Left lung (tissue), 4 donors: ENCODE measurements at regions not wholly inside any gene's neighbourhood (a gene's known extent, or its start where the extent isn't known, plus 50 kb on each side); places are given as distances from the start of the nearest gene placed in this dataset.

Experiments used
- ATAC-seq: fragments of 200-7000 bp; cut with Tn5 transposase; one replicate; pipeline ENCODE4 v1.9.1; 2020; ENCODE audit warnings: moderate library complexity
- DNase-seq, 4 donors: peaks; one replicate each; pipeline ENCODE4 v3.0.0-alpha.2; 2013 to 2020
- H3K27ac ChIP-seq, 2 donors: fragments of 200-600 bp; sonication (generic) in 1 of 2; one replicate each; pipeline versions ENCODE4 v1.5.0 to v1.8.0; 2020 to 2021
- H3K27me3 ChIP-seq, 2 donors: fragments of 200-600 bp; sonication (generic) in 1 of 2; one replicate each; pipeline versions ENCODE4 v1.5.0 to v1.8.0; 2020 to 2021
- H3K36me3 ChIP-seq, 2 donors: fragments of 200-600 bp; sonication (generic) in 1 of 2; one replicate each; pipeline versions ENCODE4 v1.5.0 to v1.8.0; 2020 to 2021
- H3K4me1 ChIP-seq, 2 donors: fragments of 200-600 bp; one replicate each; pipeline ENCODE4 v1.8.0; 2021
- H3K4me3 ChIP-seq, 2 donors: fragments of 200-600 bp; sonication (generic) in 1 of 2; one replicate each; pipeline versions ENCODE4 v1.5.0 to v1.8.0; 2020 to 2021; ENCODE audit warnings: mild to moderate bottlenecking in 1 of 2
- H3K9me3 ChIP-seq, 2 donors: fragments of 200-600 bp; sonication (generic) in 1 of 2; one replicate each; pipeline versions ENCODE4 v1.5.0 to v1.8.0; 2020 to 2021
- CTCF ChIP-seq, 2 donors: fragments of 200-600 bp; sonication (generic) in 1 of 2; IDR thresholded peaks; one replicate each; pipeline versions ENCODE4 v1.5.0 to v1.8.0; 2021; ENCODE audit warnings: antibody characterized with exemption in 2 of 2
- intact Hi-C, 2 donors: fragments of 100-400 bp; cut with DNase I; formaldehyde crosslinking; loops; one replicate each; pipeline versions ENCODE4 v1.11.2 to v1.14.2; 2022
- donor health status: DM: no; HTN: yes; CAD: no.
- donor health status: DM: no; HTN: no; CAD: no.

- Histone ChIP-seq H3K9me3 (no peaks in the 10 kb centered on the region), H3K4me1 (no peaks in the 10 kb centered on the region), H3K27ac (no peak overlapping the region), H3K4me3 (no peak overlapping the region), H3K27me3 (no peaks in the 10 kb centered on the region), H3K36me3 (no peaks in the 10 kb centered on the region)
- intact Hi-C loops, result no loop called here
- ATAC-seq (no peak), DNase-seq (no peak)
- TF ChIP-seq CTCF (IDR thresholded peaks at IDR 0.05), result no peak
Observed at GRCh38 chr4:131613824-131614216, 1535.3 kb upstream of the PCDH10 start.

GRCh38 chr4:131632877-131633276, 1516.2 kb upstream of the PCDH10 start:
- Histone ChIP-seq H3K27ac (no peak overlapping the region), H3K4me1 (no peaks in the 10 kb centered on the region), H3K36me3 (no peaks in the 10 kb centered on the region), H3K4me3 (no peak overlapping the region), H3K9me3 (peaks cover 0 to 38% of the 10 kb centered on the region in 2 donors), H3K27me3 (no peaks in the 10 kb centered on the region)
- ATAC-seq (no peak), DNase-seq (no peak)
- intact Hi-C loops, result no loop called here
- no peak for TF ChIP-seq CTCF (IDR thresholded peaks at IDR 0.05)

GRCh38 chr4:131635191-131635590, 1513.9 kb upstream of the PCDH10 start:
- Histone ChIP-seq H3K27ac (no peak overlapping the region), H3K36me3 (no peaks in the 10 kb centered on the region), H3K9me3 (peaks cover 0 to 40% of the 10 kb centered on the region in 2 donors), H3K27me3 (no peaks in the 10 kb centered on the region), H3K4me1 (no peaks in the 10 kb centered on the region), H3K4me3 (no peak overlapping the region)
- intact Hi-C loops, result no loop called here
- DNase-seq (no peak), ATAC-seq (no peak)
- no peak for TF ChIP-seq CTCF (IDR thresholded peaks at IDR 0.05)

- no peak for DNase-seq
- Histone ChIP-seq H3K9me3 (peaks cover 0 to 26% of the 10 kb centered on the region in 2 donors), H3K27me3 (no peaks in the 10 kb centered on the region), H3K4me3 (no peak overlapping the region), H3K4me1 (no peaks in the 10 kb centered on the region), H3K27ac (no peak overlapping the region), H3K36me3 (no peaks in the 10 kb centered on the region)
- intact Hi-C loops, result no loop called here
- no peak for ATAC-seq
- TF ChIP-seq CTCF (IDR thresholded peaks at IDR 0.05), result no peak
Observed at GRCh38 chr4:131638781-131639180, 1510.3 kb upstream of the PCDH10 start.

GRCh38 chr4:131644619-131645018, 1504.5 kb upstream of the PCDH10 start:
- no peaks in the 10 kb centered on the region for H3K36me3 ChIP-seq
- intact Hi-C loops, result no loop called here
- no peak for TF ChIP-seq CTCF (IDR thresholded peaks at IDR 0.05)
- no peak overlapping the region for H3K27ac ChIP-seq
- H3K27me3 ChIP-seq, result no peaks in the 10 kb centered on the region
- H3K4me1 ChIP-seq, result no peaks in the 10 kb centered on the region
- DNase-seq (no peak), ATAC-seq (no peak)
- H3K9me3 ChIP-seq, result no peaks in the 10 kb centered on the region
- no peak overlapping the region for H3K4me3 ChIP-seq
